WI38 (cell line): ENCODE measurements at regions not wholly inside any gene's neighbourhood (a gene's known extent, or its start where the extent isn't known, plus 50 kb on each side); places are given as distances from the start of the nearest gene placed in this dataset.

Experiments used
- H3K4me3 ChIP-seq: 2 replicates; pipeline ENCODE4 v1.5.1; 2011; ENCODE audit warnings: low read depth, mild to moderate bottlenecking, control low read depth, low read length
- CTCF ChIP-seq: IDR thresholded peaks from 2 replicates; pipeline ENCODE4 v1.5.1; 2012; ENCODE audit warnings: low read depth, mild to moderate bottlenecking, control low read depth, low read length

GRCh38 chr1:209386156-209386555 is 197.4 kb upstream of the CAMK1G start:
- TF ChIP-seq CTCF, result no peak
- H3K4me3 ChIP-seq, result no peak overlapping the region

- TF ChIP-seq CTCF, result no peak
- H3K4me3 ChIP-seq, result no peak overlapping the region
These were observed 196.1 kb upstream of the CAMK1G start for GRCh38 chr1:209387271-209387968.

GRCh38 chr1:209387969-209388329 is 195.6 kb upstream of the CAMK1G start:
- no peak for TF ChIP-seq CTCF
- H3K4me3 ChIP-seq, result no peak overlapping the region

- no peak for TF ChIP-seq CTCF
These were observed 195.2 kb upstream of the CAMK1G start for GRCh38 chr1:209388358-209388757.

GRCh38 chr1:209389258-209389657 is 194.3 kb upstream of the CAMK1G start:
- no peak for TF ChIP-seq CTCF
- no peak overlapping the region for H3K4me3 ChIP-seq

More at GRCh38 chr1:209388358-209388757, 195.2 kb upstream of the CAMK1G start:
- H3K4me3 ChIP-seq, result no peak overlapping the region

GRCh38 chr1:209389975-209390374 is 193.5 kb upstream of the CAMK1G start:
- H3K4me3 ChIP-seq, result no peak overlapping the region
- TF ChIP-seq CTCF, result no peak

- TF ChIP-seq CTCF, result no peak
These were observed 192.8 kb upstream of the CAMK1G start for GRCh38 chr1:209390764-209391163.

More at GRCh38 chr1:209390764-209391163, 192.8 kb upstream of the CAMK1G start:
- no peak overlapping the region for H3K4me3 ChIP-seq
